HuH-7 (cell line): ENCODE measurements at regions not wholly inside any gene's neighbourhood (a gene's known extent, or its start where the extent isn't known, plus 50 kb on each side); places are given as distances from the start of the nearest gene placed in this dataset.
"Not testable (repeated sequence)": the region's sequence is repeated elsewhere in the genome, so short reads cannot be mapped to it uniquely, and the experiment has no call there.

Experiments used
- DNase-seq: peaks from one replicate; pipeline ENCODE4 v3.0.0; 2011; ENCODE audit warnings: low spot score

DNA sequence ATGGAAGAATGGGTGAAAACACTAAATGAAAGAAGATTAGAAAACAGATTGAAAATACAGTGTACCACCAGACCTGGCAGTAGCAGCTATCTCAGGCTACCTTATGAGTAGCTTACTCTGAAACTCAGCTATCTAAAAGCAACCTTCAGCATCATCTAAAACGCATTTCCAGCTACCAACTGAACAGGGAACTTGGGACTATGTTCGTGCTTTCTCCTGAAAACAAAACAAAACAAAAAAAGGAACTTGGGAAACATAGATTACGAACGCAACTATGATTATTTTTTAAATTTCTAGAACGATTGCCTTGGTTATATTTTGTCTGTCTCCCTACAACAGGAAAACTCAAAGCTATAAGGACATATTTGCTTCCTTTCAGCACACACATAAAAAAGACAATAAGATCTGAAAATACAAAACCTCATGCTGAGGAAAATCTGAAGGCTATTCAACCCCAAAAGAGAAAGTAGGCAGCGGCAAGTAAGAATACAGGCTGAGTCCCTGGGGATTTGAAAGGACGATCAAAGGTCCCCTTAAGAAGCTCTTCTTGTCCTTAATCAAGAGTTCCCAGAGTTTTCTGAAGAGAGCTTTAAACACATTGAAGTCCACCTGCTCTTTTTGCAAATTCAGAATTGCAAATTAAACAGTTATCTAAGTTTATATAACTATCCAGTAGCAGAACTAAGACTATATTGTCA is 53.4 kb downstream of the OR2K2 start:
- DNase-seq = no peak

DNA sequence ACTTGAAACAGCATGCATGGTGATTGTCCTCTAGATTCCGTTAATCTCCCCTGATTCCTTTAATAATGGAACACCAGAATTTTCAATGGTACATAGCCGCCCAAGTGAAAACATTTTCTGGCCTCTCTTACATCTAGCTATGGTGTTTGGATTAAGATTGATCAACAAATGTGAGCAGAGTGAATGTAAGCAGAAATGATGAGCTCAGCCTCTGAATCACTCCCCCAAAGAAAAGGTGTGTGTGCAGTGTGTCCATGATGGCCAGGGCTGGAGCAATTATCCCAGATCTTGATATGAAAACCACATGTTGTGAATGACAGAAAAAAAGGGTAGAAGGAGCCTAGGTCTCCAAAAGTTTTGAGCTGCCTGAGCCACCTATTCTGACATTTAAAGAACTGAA is 55.3 kb downstream of the OR2K2 start:
- no peak for DNase-seq

DNA sequence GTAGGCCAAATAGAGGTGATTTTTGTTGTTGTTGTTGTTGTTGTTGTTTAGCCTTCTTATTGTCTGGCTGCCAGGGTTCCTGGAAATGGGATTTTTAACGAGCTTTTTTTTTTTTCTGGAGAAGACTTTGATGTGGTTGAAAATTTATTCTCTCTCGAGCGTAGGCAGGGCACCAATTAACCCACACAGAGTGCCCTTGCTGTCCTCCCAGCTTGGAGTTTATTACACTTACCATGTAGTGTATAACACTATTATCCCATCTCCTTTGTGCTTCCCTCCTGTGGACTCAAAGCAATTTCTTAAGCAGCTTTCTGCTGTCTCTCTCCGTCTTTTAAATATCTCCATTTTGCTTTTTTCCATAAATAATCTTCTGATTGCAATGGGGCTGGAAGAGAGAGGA is 57.4 kb downstream of the OR2K2 start:
- DNase-seq = no peak

DNA sequence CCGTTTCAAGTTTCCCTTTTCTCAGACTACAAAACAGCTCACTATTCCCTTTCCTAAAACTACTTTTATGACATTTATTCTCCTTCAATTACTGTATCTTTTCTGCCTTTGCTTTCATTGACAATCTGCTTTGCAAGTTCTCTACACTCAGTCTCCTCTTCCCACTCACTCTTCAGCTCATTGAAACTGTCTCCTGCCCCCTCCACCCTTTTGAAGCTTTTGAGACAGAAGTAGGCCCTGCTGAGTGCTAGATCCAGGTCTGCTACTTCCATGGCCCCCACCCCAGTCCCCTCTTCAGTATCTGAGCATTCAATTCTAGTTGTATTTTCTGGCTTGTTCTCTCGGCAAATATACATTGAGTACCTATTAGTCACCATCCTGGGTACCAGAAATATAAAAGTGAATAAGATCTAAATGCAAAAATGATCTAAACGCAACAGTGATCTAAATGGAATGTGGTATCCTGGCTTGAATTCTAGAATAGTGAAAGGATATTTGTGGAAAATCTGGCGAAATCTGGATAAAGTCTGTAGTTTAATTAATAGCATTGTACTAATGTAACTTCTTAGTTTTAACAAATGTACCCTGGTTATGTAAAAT is 58.4 kb downstream of the OR2K2 start:
- no peak for DNase-seq

DNA sequence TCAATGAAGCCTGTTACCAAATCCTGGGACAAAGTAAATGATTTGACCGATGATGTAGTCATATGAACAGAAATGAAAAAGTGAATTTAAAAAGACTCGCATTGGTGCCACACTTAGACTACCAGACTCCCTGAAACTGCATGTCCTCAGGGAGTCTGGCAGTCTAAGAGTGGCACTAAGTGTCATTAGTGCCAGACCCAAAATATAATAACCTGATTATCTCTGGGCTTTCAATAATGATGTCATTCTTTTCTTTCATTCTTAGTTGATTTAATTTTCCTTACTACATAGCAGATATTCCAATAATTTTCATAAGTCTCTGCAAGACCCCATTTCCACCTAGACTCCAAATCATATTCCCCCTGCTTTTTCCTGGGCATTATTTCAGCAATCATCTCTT is 59.0 kb downstream of the OR2K2 start:
- no peak for DNase-seq

DNA sequence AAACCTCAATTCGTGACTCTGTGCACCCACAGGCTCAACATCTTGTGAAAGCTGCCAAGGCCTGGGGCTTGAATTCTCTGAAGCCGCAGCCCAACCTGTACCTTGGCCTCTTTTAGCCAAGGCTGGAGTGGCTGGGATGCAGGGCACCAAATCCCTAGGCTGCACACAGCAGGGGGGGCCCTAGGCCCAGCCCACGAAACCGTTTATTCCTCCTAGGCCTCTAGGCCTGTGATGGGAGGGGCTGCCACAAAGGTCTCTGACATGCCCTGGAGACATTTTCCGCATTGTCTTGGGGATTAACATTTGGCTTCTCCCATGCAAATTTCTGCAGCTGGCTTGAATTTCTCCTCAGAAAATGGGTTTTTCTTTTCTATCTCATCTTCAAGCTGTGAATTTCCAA is 64.0 kb downstream of the OR2K2 start:
- DNase-seq = not testable (repeated sequence)

DNA sequence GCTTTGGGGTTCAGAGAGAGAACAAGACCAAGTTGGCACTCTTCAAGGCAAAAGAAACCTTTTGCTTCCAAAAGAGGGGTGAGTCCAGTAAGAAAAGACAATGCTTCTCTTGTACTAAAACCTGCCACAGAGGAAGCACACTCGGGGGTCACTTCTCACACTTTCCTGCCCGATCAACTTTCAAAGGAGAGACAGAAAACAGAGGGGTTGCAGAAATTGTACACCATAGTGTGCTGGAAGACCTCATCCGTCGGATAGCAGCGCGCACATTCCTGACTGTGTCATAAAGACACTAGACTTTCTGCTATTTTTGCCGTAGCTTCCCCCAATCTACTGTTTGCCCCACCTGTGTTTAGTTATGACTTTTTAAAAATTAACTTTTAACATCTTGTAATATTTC is 66.9 kb downstream of the OR2K2 start:
- no peak for DNase-seq

DNA sequence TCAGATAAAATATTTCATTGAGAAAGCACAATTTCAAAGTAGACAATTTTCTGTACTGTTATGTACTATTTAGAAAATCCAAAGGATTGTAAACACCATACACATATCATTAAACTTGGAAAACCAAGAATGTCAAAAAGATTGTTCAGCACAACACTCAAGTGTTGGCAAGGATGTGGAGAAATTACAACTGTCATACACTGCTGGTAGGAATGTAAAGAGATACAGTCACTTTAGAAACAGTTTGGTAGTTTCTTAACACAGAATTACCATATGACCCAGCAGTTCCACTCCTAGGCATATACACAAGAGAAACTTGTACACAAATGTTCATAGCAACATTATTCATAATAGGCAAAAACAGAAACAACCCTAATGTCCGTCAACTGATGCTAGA is 71.2 kb downstream of the OR2K2 start:
- no peak for DNase-seq

DNA sequence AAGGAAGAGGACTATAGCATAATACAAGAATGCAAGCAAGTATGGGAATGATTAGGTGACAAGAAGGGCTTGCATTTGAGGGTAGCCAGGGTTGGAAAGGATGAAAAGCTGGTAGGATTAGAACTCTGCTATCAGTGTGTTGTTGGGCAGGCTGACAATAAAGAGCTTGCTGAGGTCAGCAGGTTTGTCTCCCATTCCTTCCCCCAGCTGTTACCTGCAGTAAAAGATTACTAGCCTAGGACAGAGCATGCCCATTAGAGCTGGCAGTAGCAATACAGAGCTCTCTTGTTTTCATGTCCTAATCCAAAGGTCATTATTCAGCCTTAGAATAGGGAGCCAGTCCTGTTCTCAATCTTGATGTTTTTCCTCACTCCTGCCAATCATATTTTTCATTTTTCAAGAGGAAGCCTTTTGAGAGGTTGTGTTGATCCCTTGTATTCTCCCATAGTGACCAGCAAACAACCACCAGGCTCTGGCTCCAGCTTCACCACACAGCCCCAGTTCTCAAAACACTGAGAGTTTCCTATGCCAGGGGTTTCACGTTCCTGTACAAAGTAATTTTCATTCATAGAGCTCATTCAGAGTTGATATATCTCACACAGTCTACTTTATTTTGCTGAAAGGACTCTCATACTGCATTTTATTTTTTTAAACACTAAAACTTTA is 71.7 kb downstream of the OR2K2 start:
- DNase-seq = peak; percentile 10

DNA sequence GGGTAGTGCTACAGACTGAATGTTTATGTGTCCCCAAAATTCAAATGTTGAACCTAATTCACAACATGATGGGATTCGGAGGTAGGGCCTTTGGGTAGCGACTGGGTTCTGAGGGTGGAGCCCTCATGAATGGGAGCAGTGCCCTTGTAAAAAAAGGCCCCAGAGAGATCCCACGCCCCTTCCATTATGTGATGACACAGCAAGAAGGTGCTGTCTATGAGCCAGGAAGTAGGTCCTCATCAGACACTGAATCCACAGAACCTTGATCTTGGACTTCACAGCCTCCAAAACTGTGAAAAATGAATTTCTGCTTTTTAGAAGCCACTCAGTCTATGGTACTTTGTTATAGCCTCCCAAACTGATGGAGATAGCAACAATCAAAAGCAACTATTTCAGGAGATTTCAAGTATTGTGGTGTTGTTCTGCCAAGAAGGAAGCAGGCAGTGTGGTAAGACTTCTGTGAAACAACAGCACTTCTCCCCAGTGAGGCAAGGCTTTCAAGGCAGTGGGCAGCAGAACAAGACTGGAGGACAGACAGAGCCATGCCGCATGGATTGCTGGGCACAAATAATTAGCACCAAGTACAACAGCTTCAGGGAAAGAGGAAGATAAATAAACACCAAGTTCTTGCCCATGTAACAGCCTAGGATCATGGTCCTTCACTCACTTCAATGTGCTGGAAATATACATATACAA is 76.1 kb downstream of the OR2K2 start:
- no peak for DNase-seq

DNA sequence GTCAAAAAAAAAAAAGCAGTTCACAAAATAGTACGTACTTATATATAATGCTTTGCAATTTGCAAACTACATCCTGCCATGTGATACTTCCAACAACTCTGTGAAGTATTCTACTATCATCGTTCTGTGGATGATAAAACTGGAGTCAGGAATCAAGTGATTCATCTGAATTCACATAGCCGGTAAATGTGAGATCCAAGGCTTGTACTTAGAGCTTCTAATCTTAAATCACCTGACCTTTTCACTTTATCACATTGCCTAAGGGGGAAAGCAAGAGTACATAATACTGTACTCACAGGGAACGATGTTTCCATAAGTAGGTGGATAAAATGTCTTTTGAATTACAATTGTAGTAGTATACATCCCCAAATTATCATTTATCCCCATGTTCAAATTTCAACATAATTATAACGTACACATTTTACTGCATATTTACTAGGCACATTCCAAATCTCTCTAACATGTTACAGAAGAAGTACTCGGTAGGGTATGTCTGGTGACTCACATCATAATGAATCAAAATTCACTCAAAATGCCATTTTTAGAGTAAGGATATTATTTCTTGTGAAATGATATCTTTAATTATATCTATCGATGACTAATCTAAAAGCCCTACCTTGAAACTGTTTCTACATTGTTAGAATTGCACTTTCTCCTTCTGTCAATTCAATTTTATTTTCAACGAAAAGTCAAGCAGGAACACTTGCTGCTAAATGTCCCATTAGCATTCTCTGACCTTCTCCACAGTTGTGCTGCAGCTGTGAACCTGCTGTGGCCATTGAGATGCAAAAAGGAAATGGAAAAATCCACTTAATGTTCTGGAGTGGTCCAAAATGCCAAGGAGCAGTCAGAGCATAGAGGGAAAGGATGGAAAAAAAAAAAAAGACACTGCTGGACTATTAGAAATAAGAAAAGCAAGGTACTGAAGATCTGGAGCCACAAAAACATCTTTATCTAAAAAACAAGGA is 78.9 kb downstream of the OR2K2 start:
- DNase-seq = no peak

DNA sequence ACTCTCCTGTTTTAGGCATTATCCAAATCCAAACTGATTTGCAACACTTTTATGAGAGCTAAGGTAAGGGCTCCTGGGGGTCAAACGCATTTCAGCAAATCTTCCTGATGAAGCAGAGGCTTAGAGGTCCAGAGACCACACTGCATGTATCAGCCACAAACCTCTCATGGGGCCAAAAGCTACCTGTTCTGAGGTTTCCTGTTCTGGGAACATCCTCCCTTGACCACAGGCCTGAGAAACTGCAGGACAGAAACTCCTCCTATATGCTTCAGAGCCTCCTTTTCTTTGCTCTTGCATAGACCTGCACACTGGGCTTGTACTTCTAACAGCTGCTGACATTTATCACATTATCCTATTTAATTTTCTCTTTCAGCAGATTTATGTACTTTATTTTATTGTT is 92.6 kb downstream of the OR2K2 start:
- no peak for DNase-seq

DNA sequence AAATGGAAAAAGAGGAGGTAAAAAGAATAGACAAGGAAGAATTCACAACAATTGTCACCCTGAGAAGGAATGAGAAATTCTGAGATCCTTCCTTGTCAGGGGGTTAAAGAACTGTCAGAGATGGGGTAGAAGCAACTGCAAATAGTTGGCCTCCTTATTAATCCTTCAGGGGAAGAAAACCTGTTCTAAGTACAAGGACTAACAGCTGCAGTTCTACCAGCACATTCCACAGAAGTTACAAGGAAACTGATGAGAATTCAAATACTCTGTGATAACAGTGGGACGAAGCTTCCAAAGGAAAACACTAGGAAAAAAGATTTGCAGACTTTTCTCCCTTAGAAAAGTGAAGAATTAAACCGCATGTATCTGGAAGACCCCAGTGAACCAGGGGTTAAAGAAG is 93.7 kb downstream of the OR2K2 start:
- DNase-seq = no peak

DNA sequence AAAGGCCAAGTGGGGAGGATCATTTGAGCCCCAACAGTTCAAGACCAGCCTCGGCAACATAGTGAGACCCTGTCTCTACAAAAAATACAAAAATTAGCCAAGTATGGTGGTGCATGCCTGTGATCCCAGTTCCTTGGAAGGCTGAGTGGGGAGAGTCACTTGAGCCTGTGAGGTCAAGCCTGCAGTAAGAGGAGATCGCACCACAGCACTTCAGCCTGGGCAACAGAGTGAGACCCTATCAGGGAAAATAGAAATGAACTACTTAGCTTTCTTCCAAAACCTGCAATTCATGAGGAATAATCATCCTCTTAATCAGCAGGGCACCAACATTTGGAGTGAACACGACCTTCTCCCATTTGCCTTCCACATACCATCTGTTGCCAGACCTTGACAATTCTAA is 96.1 kb downstream of the OR2K2 start:
- DNase-seq = no peak

DNA sequence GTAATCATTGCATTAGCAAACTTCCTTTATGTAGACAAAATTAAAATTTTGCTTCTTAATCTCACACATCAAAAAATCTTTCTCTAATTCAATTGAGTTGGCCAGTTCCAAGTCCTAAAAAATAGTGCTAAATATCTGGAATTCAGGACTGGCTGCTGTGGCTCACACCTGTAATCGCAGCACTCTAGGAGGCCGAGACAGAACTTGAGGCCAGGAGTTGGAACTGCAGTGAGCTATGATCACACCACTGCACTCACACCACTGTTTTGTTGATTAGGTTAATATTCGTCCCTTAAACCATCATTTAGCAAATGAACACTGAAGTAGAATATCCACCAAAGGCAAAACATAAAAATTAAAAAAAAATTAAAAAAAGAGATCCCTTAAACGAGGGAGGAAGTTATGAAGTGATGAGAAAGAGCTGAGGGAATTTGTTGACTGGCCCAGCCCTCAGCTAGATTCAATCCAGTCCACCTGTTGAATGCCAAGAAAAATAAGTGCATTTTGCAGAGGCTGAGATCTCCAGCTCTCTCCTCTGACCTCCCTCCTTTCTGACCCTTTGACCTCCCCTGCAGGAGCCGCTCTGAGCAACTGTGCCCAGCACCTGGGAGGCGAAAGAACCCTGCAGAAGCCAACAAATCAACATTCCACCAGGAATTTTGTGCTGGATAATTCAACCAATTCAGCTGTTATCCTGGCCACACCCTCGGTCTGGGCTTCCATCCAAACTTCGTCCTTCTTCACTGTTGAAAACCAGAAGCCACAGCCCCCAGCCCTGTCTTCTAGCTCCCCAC is 96.8 kb downstream of the OR2K2 start:
- DNase-seq = no peak

DNA sequence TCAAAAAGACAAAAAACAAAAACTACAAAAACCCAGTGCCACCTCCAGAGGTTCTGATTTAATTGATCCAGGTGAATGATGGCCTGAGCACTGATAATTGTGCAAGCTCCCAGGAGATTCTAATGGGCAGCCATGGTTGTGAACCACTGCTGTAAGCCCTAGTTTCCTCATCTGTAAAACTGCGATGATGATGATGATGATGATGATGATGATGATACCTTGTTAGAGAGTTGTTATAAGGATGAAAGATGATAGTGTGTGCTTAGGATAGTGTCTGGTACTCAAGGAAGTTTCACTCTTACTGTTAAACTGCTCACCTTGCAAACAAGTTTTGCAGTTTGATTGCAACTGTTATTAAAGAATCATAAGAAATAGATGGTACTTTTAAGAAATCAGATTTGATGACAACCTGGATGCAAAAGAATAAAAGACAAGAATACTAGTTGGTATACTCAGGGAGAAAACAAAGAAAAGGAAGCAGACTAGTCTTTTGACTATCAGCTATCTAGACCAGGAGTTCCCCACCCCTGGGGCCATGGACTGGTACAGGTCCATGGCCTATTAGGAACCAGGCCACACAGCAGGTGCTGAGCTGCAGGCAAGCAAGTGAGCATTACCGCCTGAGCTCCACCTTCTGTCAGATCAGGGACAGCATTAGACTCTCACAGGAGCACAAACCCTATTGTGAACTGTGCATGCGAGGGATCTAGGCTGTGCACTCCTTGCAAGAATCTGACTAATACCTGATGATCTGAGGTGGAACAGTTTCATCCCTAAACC is 98.0 kb downstream of the OR2K2 start:
- DNase-seq = no peak

DNA sequence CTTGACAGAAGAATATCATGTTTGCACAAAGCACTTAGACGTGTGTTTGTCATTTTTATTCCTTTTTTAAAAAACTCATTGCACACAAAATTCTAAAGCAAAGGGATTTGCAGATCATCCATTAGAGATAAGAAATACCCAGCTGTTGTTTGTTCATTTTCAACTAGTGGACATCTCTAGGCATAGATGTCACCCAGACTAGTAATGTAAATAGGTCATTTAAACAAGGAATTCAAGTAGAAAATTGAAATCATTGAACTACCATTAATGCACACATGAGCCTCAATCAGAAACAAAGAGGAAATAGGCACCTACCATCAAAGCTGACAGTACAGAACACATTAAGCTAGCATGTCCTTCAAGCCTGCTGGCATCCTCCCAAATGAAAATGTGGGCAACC is 107.3 kb downstream of the OR2K2 start:
- DNase-seq = no peak

DNA sequence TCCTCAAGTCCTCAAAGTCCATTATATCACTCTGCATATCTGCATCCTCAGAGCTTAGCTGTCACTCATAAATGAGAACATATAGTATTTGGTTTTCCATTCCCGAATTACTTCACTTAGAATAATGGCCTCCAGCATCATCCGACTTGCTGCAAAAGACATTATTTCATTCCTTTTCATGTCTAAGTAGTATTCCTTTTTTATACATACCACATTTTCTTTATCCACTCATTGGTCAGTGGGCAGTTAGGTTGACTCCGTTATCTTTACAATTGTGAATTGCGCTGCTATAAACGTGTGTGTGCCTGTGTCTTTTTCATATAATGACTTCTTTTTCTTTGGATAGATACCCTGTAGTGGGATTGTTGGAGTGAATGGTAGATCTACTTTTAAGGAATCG is 117.2 kb downstream of the OR2K2 start:
- DNase-seq = no peak

DNA sequence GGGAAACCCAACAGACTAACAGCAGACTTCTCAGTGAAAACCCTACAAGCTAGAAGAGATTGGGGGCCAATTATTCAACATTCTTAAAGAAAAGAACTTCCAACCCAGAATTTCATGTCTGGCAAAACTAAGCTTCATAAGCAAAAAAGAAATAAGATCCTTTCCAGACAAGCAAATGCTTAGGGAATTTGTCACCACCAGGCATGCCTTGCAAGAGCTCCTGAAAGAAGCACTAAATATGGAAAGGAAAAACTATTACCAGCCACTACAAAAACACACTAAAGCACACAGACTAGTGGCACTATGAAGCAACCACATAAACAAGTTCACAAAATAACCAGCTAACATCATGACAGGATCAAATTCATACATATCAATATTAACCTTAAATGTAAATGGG is 131.1 kb downstream of the OR2K2 start:
- no peak for DNase-seq

DNA sequence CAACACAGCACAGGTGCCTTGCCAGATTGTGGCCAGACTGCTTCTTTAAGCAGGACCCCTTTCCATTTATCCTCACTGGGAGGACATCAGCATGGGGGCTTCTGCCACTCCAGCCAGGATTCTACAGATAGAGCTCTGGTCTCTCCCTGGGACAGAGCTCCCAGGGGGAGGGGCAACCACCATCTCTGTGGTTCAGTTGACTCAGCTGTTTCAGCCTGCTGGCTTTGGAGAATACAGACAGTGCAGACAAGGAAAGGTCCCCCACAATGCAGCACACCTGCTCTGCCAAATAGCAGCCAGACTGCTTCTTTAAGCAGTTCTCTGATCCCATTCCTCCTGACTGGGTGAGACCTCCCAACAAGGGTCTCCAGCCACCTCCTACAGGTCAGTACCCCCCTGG is 132.8 kb downstream of the OR2K2 start:
- DNase-seq = no peak
